HepG2 (cell line): ENCODE measurements at regions not wholly inside any gene's neighbourhood (a gene's known extent, or its start where the extent isn't known, plus 50 kb on each side); places are given as distances from the start of the nearest gene placed in this dataset.

ENCODE experiments used
- ATAC-seq: fragments of 200-7000 bp; cut with Tn5 transposase; 3 replicates; pipeline ENCODE4 v1.9.1; 2020; ENCODE audit warnings: mild to moderate bottlenecking, moderate library complexity
- BruUV-seq: library from RNA; stranded (reverse); fragments of 400-500 nt; replicated peaks from 2 replicates; lab custom pipeline; 2021; lab: Mats Ljungman, UMichigan
- CTCF ChIA-PET: fragments of 300-600 bp; formaldehyde crosslinking; extraction: SDS; loops from one replicate; lab custom pipeline; 2021; ENCODE audit warnings: low total read pairs, inconsistent platforms, low intra/inter-chr PET ratio; lab: Yijun Ruan, JAX
- POLR2A ChIA-PET: fragments of 350-600 bp; sonication (Branson Sonifier 250); formaldehyde crosslinking; loops from one replicate; lab custom pipeline; 2020; ENCODE audit warnings: antibody characterized with exemption, inconsistent platforms; lab: Yijun Ruan, JAX
- DNase-seq: peaks from one replicate; pipeline ENCODE4 v3.0.0-alpha.2; 2015; ENCODE audit warnings: low spot score
- FAIRE-seq: peaks from 3 replicates; lab custom pipeline; 2011; peaks lifted over from hg19 to GRCh38; lab: Jason Lieb, UNC
- H2AFZ ChIP-seq: one replicate; pipeline ENCODE4 v1.6.1; 2011; ENCODE audit warnings: low read length, inconsistent platforms
- H3K27ac ChIP-seq: fragments of 300-600 bp; 3 replicates; pipeline ENCODE4 v1.8.0; 2011; ENCODE audit warnings: mixed run types, mild to moderate bottlenecking, mixed read lengths, low read length, inconsistent platforms; ENCODE audit not compliant: insufficient read depth; ENCODE audit errors: extremely low read length
- H3K27me3 ChIP-seq, 2 experiments: fragments of 200-600 bp in 1 of 2; 2 replicates in 1 of 2; 3 replicates in 1 of 2; pipeline versions ENCODE4 v1.6.0 to v1.8.0; 2011; ENCODE audit warnings: low read length in 2 of 2, mild to moderate bottlenecking in 2 of 2, moderate library complexity in 2 of 2, inconsistent platforms in 1 of 2; ENCODE audit not compliant: insufficient read depth in 2 of 2, control insufficient read depth in 1 of 2
- H3K36me3 ChIP-seq, 2 experiments: fragments of 200-600 bp in 1 of 2; replicated peaks in 1 of 2; 2 replicates in 1 of 2; 3 replicates in 1 of 2; pipeline versions ENCODE4 v1.5.1 to v1.8.0; 2011; ENCODE audit warnings: low read length in 2 of 2, inconsistent platforms in 1 of 2; ENCODE audit not compliant: insufficient read depth in 2 of 2, control insufficient read depth in 1 of 2
- H3K4me1 ChIP-seq: 2 replicates; pipeline ENCODE4 v1.5.1; 2012; ENCODE audit warnings: low read length, inconsistent platforms; ENCODE audit not compliant: insufficient read depth
- H3K4me2 ChIP-seq: 2 replicates; pipeline ENCODE4 v1.6.0; 2011; ENCODE audit warnings: low read depth, low read length, inconsistent platforms
- H3K4me3 ChIP-seq, 3 experiments: fragments of 200-600 bp in 1 of 3; sonication (generic), shearing (Covaris generic) in 1 of 3; replicated peaks in 1 of 3; 2 replicates each; pipeline ENCODE4 v1.5.1; 2011 to 2016; ENCODE audit warnings: low read length in 3 of 3, inconsistent platforms in 2 of 3, low read depth in 2 of 3, mild to moderate bottlenecking in 2 of 3, control low read depth in 1 of 3, mixed read lengths in 1 of 3; ENCODE audit not compliant: insufficient read depth in 1 of 3
- H3K79me2 ChIP-seq: one replicate; pipeline ENCODE4 v1.6.1; 2011; ENCODE audit warnings: low read length, inconsistent platforms; ENCODE audit not compliant: insufficient read depth
- H3K9ac ChIP-seq: 2 replicates; pipeline ENCODE4 v1.6.0; 2011; ENCODE audit warnings: mild to moderate bottlenecking, low read depth, low read length, inconsistent platforms; ENCODE audit not compliant: insufficient read depth
- H3K9me3 ChIP-seq: 2 replicates; pipeline ENCODE4 v1.5.1; 2012; ENCODE audit warnings: mild to moderate bottlenecking, low read length
- H4K20me1 ChIP-seq: 2 replicates; pipeline ENCODE4 v1.6.0; 2011; ENCODE audit warnings: inconsistent platforms, mild to moderate bottlenecking, low read length, moderate library complexity; ENCODE audit not compliant: insufficient read depth
- ELF3 ChIP-seq: IDR thresholded peaks from 2 replicates; pipeline ENCODE4 v1.6.1; 2016; ENCODE audit warnings: missing genetic modification reagents, missing compliant biosample characterization
- FOXP4 ChIP-seq: sonication (generic); formaldehyde crosslinking; IDR thresholded peaks from 2 replicates; pipeline ENCODE4 v1.4.0; 2020; ENCODE audit warnings: missing genetic modification reagents
- HES4 ChIP-seq: sonication (generic); formaldehyde crosslinking; IDR thresholded peaks from 2 replicates; pipeline ENCODE4 v1.9.0; 2021; ENCODE audit warnings: mild to moderate bottlenecking, missing genetic modification reagents, borderline replicate concordance
- MZF1 ChIP-seq: sonication (generic); formaldehyde crosslinking; IDR thresholded peaks from 2 replicates; pipeline ENCODE4 v1.8.1; 2023; ENCODE audit warnings: mild to moderate bottlenecking, missing genetic modification reagents, borderline replicate concordance
- NBN ChIP-seq: fragments of 450-650 bp; conservative IDR thresholded peaks from 2 replicates; pipeline ENCODE4 v1.6.1; 2017
- RFX3 ChIP-seq: IDR thresholded peaks from 2 replicates; pipeline ENCODE4 v1.6.1; 2016; ENCODE audit warnings: missing biosample characterization, missing genetic modification reagents
- ZNF280B ChIP-seq: sonication (generic); formaldehyde crosslinking; IDR thresholded peaks from 2 replicates; pipeline ENCODE4 v1.5.0; 2020; ENCODE audit warnings: missing genetic modification reagents, mild to moderate bottlenecking, borderline replicate concordance
- ZNF296 ChIP-seq: sonication (generic); formaldehyde crosslinking; conservative IDR thresholded peaks from 2 replicates; pipeline ENCODE4 v1.5.0; 2020; ENCODE audit warnings: mild to moderate bottlenecking, missing genetic modification reagents
- ZNF362 ChIP-seq: sonication (generic); formaldehyde crosslinking; IDR thresholded peaks from 2 replicates; pipeline ENCODE4 v1.4.0; 2020; ENCODE audit warnings: missing genetic modification reagents, mild to moderate bottlenecking, borderline replicate concordance
- ZNF780A ChIP-seq: sonication (generic); formaldehyde crosslinking; IDR thresholded peaks from 2 replicates; pipeline ENCODE4 v1.8.0; 2022; ENCODE audit warnings: mild to moderate bottlenecking, missing genetic modification reagents, moderate library complexity
- ZNF841 ChIP-seq: sonication (generic); formaldehyde crosslinking; IDR thresholded peaks from 2 replicates; pipeline ENCODE4 v1.8.1; 2023; ENCODE audit warnings: missing genetic modification reagents, borderline replicate concordance
- WGBS: methylation state at CpG from one replicate; pipeline ENCODE4 v1.1.6; 2017; ENCODE audit warnings: low lambda C conversion rate; 5-methylcytosine and 5-hydroxymethylcytosine counted together
- in situ Hi-C: cut with HindIII; loops from 2 replicates; pipeline ENCODE4 v1.10.0; 2017; ENCODE audit warnings: low pct_unique_long_range_greater_than_20kb; ENCODE audit not compliant: extremely low pct_ligation_motif_present
- intact Hi-C: fragments of 100-400 bp; cut with micrococcal nuclease; formaldehyde crosslinking; loops from one replicate; pipeline ENCODE4 v1.10.0; 2022; ENCODE audit not compliant: unreplicated experiment

- in situ Hi-C loops, result no loop called here
- no peak for DNase-seq
- Histone ChIP-seq H3K36me3 (no peaks in the 10 kb centered on the region), H3K9me3 (peaks cover 33% of the 10 kb centered on the region), H4K20me1 (no peaks in the 10 kb centered on the region), H3K9ac (no peak overlapping the region), H3K27ac (no peak overlapping the region), H3K27me3 (no peaks in the 10 kb centered on the region; a peak in 1 of 5 replicates), H3K4me2 (no peak overlapping the region), H2AFZ (no peak overlapping the region), H3K4me1 (no peaks in the 10 kb centered on the region), H3K4me3 (no peak overlapping the region), H3K79me2 (no peaks in the 10 kb centered on the region)
- no TSS peak for BruUV-seq
- CTCF ChIA-PET, result no interaction called here
- FAIRE-seq, result no peak
- POLR2A ChIA-PET, result no interaction called here
- WGBS, result 0% methylated on average over 2 of the region's 2 CpGs
- TF ChIP-seq ELF3 (no peak), FOXP4 (no peak), ZNF296 (CRISPR knock-in tag) (no peak), ZNF841 (CRISPR knock-in tag) (no peak), HES4 (CRISPR knock-in tag) (no peak), RFX3 (CRISPR knock-in tag) (no peak), ZNF780A (CRISPR knock-in tag) (no peak)
- ATAC-seq, result no peak
- intact Hi-C loops, result no loop called here
Observed at GRCh38 chr2:7800031-7800430, 881.8 kb upstream of the ID2 start.

GRCh38 chr2:7801212-7801611 is 880.6 kb upstream of the ID2 start:
- Histone ChIP-seq H3K27ac (no peak overlapping the region), H3K4me1 (no peaks in the 10 kb centered on the region), H3K9me3 (peaks cover 33% of the 10 kb centered on the region), H3K36me3 (no peaks in the 10 kb centered on the region), H3K4me3 (no peak overlapping the region), H2AFZ (no peak overlapping the region), H3K79me2 (no peaks in the 10 kb centered on the region), H4K20me1 (no peaks in the 10 kb centered on the region), H3K27me3 (no peaks in the 10 kb centered on the region; a peak in 1 of 5 replicates), H3K4me2 (no peak overlapping the region), H3K9ac (no peak overlapping the region)
- FAIRE-seq (no peak), ATAC-seq (no peak), DNase-seq (no peak)
- TF ChIP-seq MZF1 (CRISPR knock-in tag), result no peak
- no peak for TF ChIP-seq ZNF362 (CRISPR knock-in tag)
- 0 out of 2 replicates have a peak, but pooled peaks have one; percentile 45 for TF ChIP-seq ZNF280B (CRISPR knock-in tag)
- no peak for TF ChIP-seq NBN
- no TSS peak for BruUV-seq
- intact Hi-C loops, result no loop called here
- ChIA-PET CTCF (no interaction called here), POLR2A (no interaction called here)
- in situ Hi-C loops, result no loop called here
